GM12878 (cell line): ENCODE measurements at regions not wholly inside any gene's neighbourhood (a gene's known extent, or its start where the extent isn't known, plus 50 kb on each side); places are given as distances from the start of the nearest gene placed in this dataset.

Source experiments
- ATAC-seq: fragments of 200-7000 bp; cut with Tn5 transposase; 3 replicates; pipeline ENCODE4 v1.9.1; 2020; ENCODE audit warnings: mild to moderate bottlenecking, moderate library complexity
- BruUV-seq: library from RNA; stranded (reverse); fragments of 400-500 nt; replicated peaks from 2 replicates; lab custom pipeline; 2021; lab: Mats Ljungman, UMichigan
- CTCF ChIA-PET: fragments of 300-600 bp; sonication (Branson Sonifier 250); formaldehyde crosslinking; extraction: SDS; loops from one replicate; lab custom pipeline; 2021; ENCODE audit warnings: inconsistent platforms; lab: Yijun Ruan, JAX
- POLR2A ChIA-PET: fragments of 350-600 bp; formaldehyde crosslinking; extraction: SDS; loops from one replicate; lab custom pipeline; 2021; ENCODE audit warnings: inconsistent platforms; lab: Charles Lee
- RAD21 ChIA-PET: fragments of 300-600 bp; sonication (Branson Sonifier 250); formaldehyde crosslinking; loops from one replicate; lab custom pipeline; 2023; ENCODE audit warnings: antibody characterized with exemption; ENCODE audit not compliant: unreplicated experiment; lab: Charles Lee
- SMC1A ChIA-PET: fragments of 300-600 bp; sonication (Branson Sonifier 250); formaldehyde crosslinking; loops from one replicate; lab custom pipeline; 2023; ENCODE audit not compliant: unreplicated experiment, uncharacterized antibody; lab: Charles Lee
- DNase-seq: peaks from one replicate; pipeline ENCODE4 v3.0.0-alpha.2; 2011; ENCODE audit warnings: low read depth, low spot score
- FAIRE-seq: peaks from 3 replicates; lab custom pipeline; 2011; peaks lifted over from hg19 to GRCh38; lab: Jason Lieb, UNC
- H2AFZ ChIP-seq: 2 replicates; pipeline ENCODE4 v1.6.0; 2011; ENCODE audit warnings: low read depth, low read length, control low read depth; ENCODE audit not compliant: control insufficient read depth
- H3K27ac ChIP-seq: 2 replicates; pipeline ENCODE4 v1.5.1; 2011; ENCODE audit warnings: control low read depth; ENCODE audit not compliant: control insufficient read depth, insufficient read depth
- H3K27me3 ChIP-seq, 2 experiments: replicated peaks in 1 of 2; 2 replicates each; pipeline versions ENCODE4 v1.6.0 to v1.6.1; 2011; ENCODE audit warnings: low read length in 1 of 2; ENCODE audit not compliant: control insufficient read depth in 2 of 2, insufficient read depth in 2 of 2
- H3K36me3 ChIP-seq, 2 experiments: 2 replicates each; pipeline ENCODE4 v1.5.1; 2011; ENCODE audit warnings: low read length in 1 of 2; ENCODE audit not compliant: control insufficient read depth in 2 of 2, insufficient read depth in 2 of 2
- H3K4me1 ChIP-seq: 2 replicates; pipeline ENCODE4 v1.6.1; 2011; ENCODE audit warnings: mild to moderate bottlenecking, low read length, moderate library complexity, mixed read lengths; ENCODE audit not compliant: control insufficient read depth, insufficient read depth
- H3K4me2 ChIP-seq: 2 replicates; pipeline ENCODE4 v1.6.0; 2011; ENCODE audit warnings: control low read depth; ENCODE audit not compliant: control insufficient read depth, insufficient read depth
- H3K4me3 ChIP-seq: fragments of 200-600 bp; sonication (generic); 2 replicates; pipeline ENCODE4 v1.5.1; 2016
- H3K79me2 ChIP-seq: 2 replicates; pipeline ENCODE4 v1.6.0; 2011; ENCODE audit warnings: low read length; ENCODE audit not compliant: control insufficient read depth, insufficient read depth
- H3K9ac ChIP-seq: 2 replicates; pipeline ENCODE4 v1.8.0; 2011; ENCODE audit warnings: low read length, control low read depth, mixed read lengths; ENCODE audit not compliant: control insufficient read depth, insufficient read depth
- H3K9me3 ChIP-seq: replicated peaks from 3 replicates; pipeline ENCODE4 v1.5.1; 2011; ENCODE audit warnings: mild to moderate bottlenecking, low read length; ENCODE audit not compliant: control insufficient read depth, insufficient read depth
- H4K20me1 ChIP-seq: 2 replicates; pipeline ENCODE4 v1.6.0; 2011; ENCODE audit not compliant: control insufficient read depth, insufficient read depth
- ATF7 ChIP-seq: fragments of 450-650 bp; IDR thresholded peaks from 2 replicates; pipeline ENCODE4 v1.6.1; 2016; ENCODE audit warnings: low read depth, mild to moderate bottlenecking
- EZH2 ChIP-seq: IDR thresholded peaks from 2 replicates; pipeline ENCODE4 v1.6.1; 2012; ENCODE audit warnings: low read depth, mild to moderate bottlenecking, control low read depth, inconsistent platforms, low read length, borderline replicate concordance; ENCODE audit not compliant: control insufficient read depth
- HDGF ChIP-seq: fragments of 450-650 bp; IDR thresholded peaks from 2 replicates; pipeline ENCODE4 v1.6.1; 2016; ENCODE audit warnings: antibody characterized with exemption
- IRF3 ChIP-seq: fragments of 450-650 bp; IDR thresholded peaks from 2 replicates; pipeline ENCODE4 v1.6.1; 2014; ENCODE audit warnings: mild to moderate bottlenecking
- KAT2A ChIP-seq: conservative IDR thresholded peaks from 2 replicates; pipeline ENCODE4 v1.6.1; 2011; ENCODE audit warnings: low read depth, low read length; ENCODE audit not compliant: control insufficient read depth
- KDM1A ChIP-seq: fragments of 200-600 bp; sonication (generic); IDR thresholded peaks from 2 replicates; pipeline ENCODE4 v1.6.1; 2016; ENCODE audit warnings: borderline replicate concordance
- MTA3 ChIP-seq: IDR thresholded peaks from 2 replicates; pipeline ENCODE4 v1.6.1; 2012; ENCODE audit warnings: low read length, inconsistent platforms, borderline replicate concordance
- MXI1 ChIP-seq: fragments of 150-350 bp; IDR thresholded peaks from 2 replicates; pipeline ENCODE4 v1.6.1; 2011; ENCODE audit warnings: low read depth, mild to moderate bottlenecking, inconsistent platforms, low read length, improper control_type of control experiment
- NBN ChIP-seq: fragments of 450-650 bp; IDR thresholded peaks from 2 replicates; pipeline ENCODE4 v1.6.1; 2016
- POLR2AphosphoS5 ChIP-seq: IDR thresholded peaks from 2 replicates; pipeline ENCODE4 v1.6.1; 2011; ENCODE audit warnings: mild to moderate bottlenecking, low read length, inconsistent platforms
- POU2F2 ChIP-seq: IDR thresholded peaks from 3 replicates; pipeline ENCODE4 v1.6.1; 2011; ENCODE audit warnings: low read depth, mild to moderate bottlenecking, low read length, borderline replicate concordance
- RELA ChIP-seq: fragments of 450-650 bp; IDR thresholded peaks from 2 replicates; pipeline ENCODE4 v1.8.0; 2014; ENCODE audit warnings: borderline replicate concordance; ENCODE audit not compliant: partially characterized antibody
- RELB ChIP-seq: fragments of 450-650 bp; IDR thresholded peaks from 2 replicates; pipeline ENCODE4 v1.6.1; 2017; ENCODE audit warnings: low read depth, mild to moderate bottlenecking, moderate library complexity
- SMAD1 ChIP-seq: fragments of 450-650 bp; IDR thresholded peaks from 2 replicates; pipeline ENCODE4 v1.6.1; 2018; ENCODE audit warnings: mild to moderate bottlenecking, low read depth; ENCODE audit not compliant: partially characterized antibody
- SRF ChIP-seq, 2 experiments: IDR thresholded peaks; 2 replicates each; pipeline ENCODE4 v1.6.1; 2011; ENCODE audit warnings: low read depth in 2 of 2, low read length in 2 of 2, mild to moderate bottlenecking in 1 of 2, moderate library complexity in 1 of 2
- YY1 ChIP-seq: IDR thresholded peaks from 2 replicates; pipeline ENCODE4 v1.6.1; 2011; ENCODE audit warnings: low read depth, mild to moderate bottlenecking, low read length
- ZNF384 ChIP-seq: IDR thresholded peaks from 2 replicates; pipeline ENCODE4 v1.6.1; 2012; ENCODE audit warnings: low read depth, mild to moderate bottlenecking, low read length, improper control_type of control experiment, borderline replicate concordance
- ZZZ3 ChIP-seq: IDR thresholded peaks from 2 replicates; pipeline ENCODE4 v1.6.1; 2011; ENCODE audit warnings: low read depth; ENCODE audit not compliant: control insufficient read depth, insufficient read length
- WGBS: methylation state at CpG from one replicate; pipeline ENCODE4 v1.1.6; 2016; ENCODE audit warnings: low lambda C conversion rate; ENCODE audit not compliant: insufficient replicate concordance, insufficient coverage; ENCODE audit errors: missing lambda C conversion rate; 5-methylcytosine and 5-hydroxymethylcytosine counted together
- in situ Hi-C: fragments of 300-500 bp; cut with MboI; formaldehyde crosslinking; loops from 9 replicates; pipeline ENCODE4 v1.14.3; 2018; ENCODE audit warnings: mixed read lengths
- intact Hi-C: fragments of 100-400 bp; cut with micrococcal nuclease; formaldehyde crosslinking; loops from one replicate; pipeline ENCODE4 v1.14.2; 2022; ENCODE audit not compliant: unreplicated experiment
- TF ChIP-seq, protein P1 (sequence below): fragments of 450-650 bp; IDR thresholded peaks from 2 replicates; pipeline ENCODE4 v1.6.1; 2016; ENCODE audit warnings: mild to moderate bottlenecking

DNA sequence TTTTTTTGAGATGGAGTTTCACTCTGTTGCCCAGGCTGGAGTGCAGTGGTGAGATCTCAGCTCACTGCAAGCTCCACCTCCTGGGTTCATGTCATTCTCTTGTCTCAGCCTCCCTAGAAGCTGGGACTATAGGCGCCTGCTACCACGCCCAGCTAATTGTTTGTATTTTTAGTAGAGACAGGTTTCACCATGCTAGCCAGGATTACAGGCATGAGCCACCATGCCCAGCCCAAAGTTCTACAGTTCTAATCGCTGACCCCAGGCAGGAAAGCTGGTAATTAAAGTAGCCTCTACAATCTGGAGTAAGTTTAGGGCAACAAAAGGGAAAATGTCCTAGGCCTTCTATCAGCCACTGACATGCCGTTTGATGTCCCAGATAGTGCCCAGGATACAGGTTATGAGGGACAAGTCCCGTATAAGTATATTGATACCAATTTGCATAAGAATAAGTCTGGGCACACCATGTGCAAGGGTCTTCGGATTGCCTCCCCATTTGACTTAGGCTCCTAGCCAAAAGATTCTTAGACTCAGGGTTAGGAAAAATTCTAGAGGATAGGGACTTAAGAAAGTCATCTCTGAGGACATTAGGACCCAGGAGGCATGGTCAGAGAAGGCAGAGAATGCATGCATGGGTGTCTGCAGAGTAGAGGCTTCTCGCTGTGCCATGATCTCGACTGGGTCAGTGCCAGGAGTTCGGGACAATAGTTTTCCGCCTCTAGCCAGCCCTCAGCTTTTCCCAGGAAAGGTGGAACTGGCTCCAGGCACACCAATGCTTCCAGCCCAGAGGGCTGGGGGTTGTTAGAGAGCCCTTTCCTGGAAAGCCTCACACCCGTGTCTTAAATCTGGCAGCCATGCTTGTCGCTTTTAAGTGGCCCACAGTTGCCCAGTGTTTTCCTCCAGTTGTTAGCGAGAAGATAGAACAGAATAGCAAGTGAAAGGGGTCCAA lies 1111.1 kb downstream of the TAF11L14 start:
- Histone ChIP-seq H3K4me3 (peak overlapping the region; percentile 84), H3K4me1 (peaks cover 24% of the 10 kb centered on the region), H3K9me3 (peaks cover 12% of the 10 kb centered on the region; the same call in 2 of the 3 replicates), H3K27ac (peak overlapping the region; percentile 82), H2AFZ (peak overlapping the region; percentile 61), H3K27me3 (no peaks in the 10 kb centered on the region), H3K36me3 (no peaks in the 10 kb centered on the region; a peak in 1 of 4 replicates), H3K79me2 (peaks cover 37% of the 10 kb centered on the region), H3K4me2 (peak overlapping the region; percentile 97), H4K20me1 (no peaks in the 10 kb centered on the region), H3K9ac (peak overlapping the region; percentile 69)
- ATAC-seq (peak; percentile 74), FAIRE-seq (peak; percentile 23), DNase-seq (no peak)
- SMC1A ChIA-PET, result interaction anchor here (0.7 to 3.9 kb wide), 10 partner anchors 9 to 50 kb away, joined by 3 to 24 read pairs (median 4); no protein-coding TSS in a partner anchor
- in situ Hi-C loops (loop anchor here (25.0 kb wide), 1 partner anchor 1508 kb away; no protein-coding TSS in a partner anchor), intact Hi-C loops (no loop called here)
- TSS peak; percentile 78 for BruUV-seq
- POLR2A ChIA-PET, result interaction anchor here (0.6 to 1.0 kb wide), 2 partner anchors 9 to 15 kb away, joined by 3 to 6 read pairs; no protein-coding TSS in a partner anchor
- RAD21 ChIA-PET, result interaction anchor here (0.7 to 2.7 kb wide), 7 partner anchors 9 to 279 kb away, joined by 3 to 33 read pairs (median 4); no protein-coding TSS in a partner anchor
- no peak for TF ChIP-seq KAT2A
- 0 out of 2 replicates have a peak, but pooled peaks have one; percentile 12 for TF ChIP-seq MXI1
- TF ChIP-seq MTA3, result no peak
- TF ChIP-seq NBN, result peak; percentile 41; the same call in 1 of the 2 replicates
- TF ChIP-seq ZZZ3, result no peak
- TF ChIP-seq POU2F2, result peak; percentile 32; the same call in 1 of the 3 replicates
- 0 out of 2 replicates have a peak, but pooled peaks have one; percentile 22 for TF ChIP-seq POLR2AphosphoS5
- TF ChIP-seq KDM1A, result no peak
- peak; percentile 25 for TF ChIP-seq SMAD1
- TF ChIP-seq ATF7, result peak; percentile 25; the same call in 1 of the 2 replicates
- peak; percentile 25; the same call in 1 of the 2 replicates for TF ChIP-seq ZNF384
- peak; percentile 63 for TF ChIP-seq RELA
- TF ChIP-seq YY1, result peak; percentile 82
- TF ChIP-seq, protein P1, sequence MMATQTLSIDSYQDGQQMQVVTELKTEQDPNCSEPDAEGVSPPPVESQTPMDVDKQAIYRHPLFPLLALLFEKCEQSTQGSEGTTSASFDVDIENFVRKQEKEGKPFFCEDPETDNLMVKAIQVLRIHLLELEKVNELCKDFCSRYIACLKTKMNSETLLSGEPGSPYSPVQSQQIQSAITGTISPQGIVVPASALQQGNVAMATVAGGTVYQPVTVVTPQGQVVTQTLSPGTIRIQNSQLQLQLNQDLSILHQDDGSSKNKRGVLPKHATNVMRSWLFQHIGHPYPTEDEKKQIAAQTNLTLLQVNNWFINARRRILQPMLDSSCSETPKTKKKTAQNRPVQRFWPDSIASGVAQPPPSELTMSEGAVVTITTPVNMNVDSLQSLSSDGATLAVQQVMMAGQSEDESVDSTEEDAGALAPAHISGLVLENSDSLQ, result peak; percentile 43; the same call in 1 of the 2 replicates
- TF ChIP-seq EZH2, result no peak
- TF ChIP-seq IRF3, result no peak
- TF ChIP-seq HDGF, result peak; percentile 47; the same call in 1 of the 2 replicates
- TF ChIP-seq RELB, result peak; percentile 5; the same call in 1 of the 2 replicates
- no peak for TF ChIP-seq SRF (IDR thresholded peaks at IDR 0.05; ENCODE audit: low read depth in 2 of 2, low read length in 2 of 2)
- CTCF ChIA-PET, result interaction anchor here (0.9 to 2.1 kb wide), 5 partner anchors 23 to 279 kb away, joined by 3 to 13 read pairs (median 5); no protein-coding TSS in a partner anchor
- WGBS, result 2% methylated on average over 13 of the region's 13 CpGs
